Stimulated activated CD8-positive, alpha-beta memory T cell treated with anti-CD3 and anti-CD28 coated beads, Interleukin-4, amount 100 ng/mL, for 48 hours (primary cell): ENCODE measurements at regions not wholly inside any gene's neighbourhood (a gene's known extent, or its start where the extent isn't known, plus 50 kb on each side); places are given as distances from the start of the nearest gene placed in this dataset.

Source experiments
- DNase-seq: peaks from one replicate; pipeline ENCODE4 v3.0.0-alpha.2; 2020

DNA sequence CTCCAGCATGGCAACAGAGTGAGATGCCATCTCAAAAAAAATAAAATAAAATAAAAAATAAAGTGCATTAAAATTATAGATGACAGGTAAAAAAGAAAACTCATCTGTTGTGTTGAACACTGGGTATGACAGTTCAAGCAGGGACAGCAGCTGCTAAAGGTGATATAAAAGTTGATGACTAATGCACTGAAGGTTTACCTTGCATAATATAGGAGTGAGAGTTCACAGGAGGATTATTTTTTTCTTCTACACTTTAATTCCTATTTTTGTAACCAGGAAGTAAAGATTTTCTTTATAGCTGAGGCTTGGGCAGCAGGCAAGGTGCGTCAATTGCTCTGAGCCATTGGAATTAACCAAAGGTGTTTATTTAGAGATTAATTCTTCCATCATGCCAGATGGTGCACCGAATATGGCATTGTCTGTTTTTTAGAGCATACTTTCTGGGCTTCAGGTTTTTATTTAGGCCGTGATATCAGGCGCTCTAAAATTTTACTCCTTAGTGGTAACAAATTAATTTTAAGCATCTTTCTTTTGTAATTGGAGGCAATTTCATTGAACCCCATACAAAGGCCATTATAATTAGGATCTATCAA, 337.0 kb upstream of the SLC10A2 start:
- no peak for DNase-seq

DNA sequence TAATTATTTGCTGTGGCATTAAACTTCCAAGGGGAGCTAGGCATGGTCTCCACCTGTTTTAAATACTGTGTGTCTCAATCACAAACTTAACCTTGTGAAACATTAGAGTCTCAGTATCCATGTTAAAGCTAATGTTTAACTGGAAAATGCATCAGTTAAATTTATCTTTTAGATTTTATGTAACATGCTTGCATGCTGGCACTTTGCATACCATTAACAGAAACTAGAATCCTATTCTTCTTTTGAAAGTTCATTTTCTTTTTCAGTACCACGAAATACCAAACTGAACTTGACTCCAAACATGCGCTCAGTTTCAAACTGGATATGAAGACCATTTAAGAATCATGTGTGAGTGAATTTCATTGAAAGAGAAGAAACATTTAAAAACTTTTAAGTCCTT, 328.9 kb upstream of the SLC10A2 start:
- DNase-seq: no peak

DNA sequence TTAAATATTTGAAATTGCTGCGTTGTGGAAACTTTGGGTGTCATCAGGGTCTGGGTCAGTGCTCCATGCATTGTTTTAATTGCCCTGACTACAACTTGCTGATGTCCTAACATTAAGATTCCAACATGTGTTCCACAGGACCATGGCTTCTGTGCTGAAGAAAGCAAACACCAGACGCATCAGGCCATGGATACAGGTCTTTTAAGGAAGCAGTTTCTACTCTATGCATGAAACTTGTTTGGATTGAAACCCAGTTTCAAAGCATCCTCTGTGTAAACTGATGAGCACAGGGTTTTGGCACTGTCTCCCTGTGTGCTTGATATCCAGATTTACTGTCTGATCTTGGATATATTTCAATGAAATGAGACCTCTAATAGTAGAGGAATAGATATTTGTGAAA, 328.4 kb upstream of the SLC10A2 start:
- DNase-seq: no peak

DNA sequence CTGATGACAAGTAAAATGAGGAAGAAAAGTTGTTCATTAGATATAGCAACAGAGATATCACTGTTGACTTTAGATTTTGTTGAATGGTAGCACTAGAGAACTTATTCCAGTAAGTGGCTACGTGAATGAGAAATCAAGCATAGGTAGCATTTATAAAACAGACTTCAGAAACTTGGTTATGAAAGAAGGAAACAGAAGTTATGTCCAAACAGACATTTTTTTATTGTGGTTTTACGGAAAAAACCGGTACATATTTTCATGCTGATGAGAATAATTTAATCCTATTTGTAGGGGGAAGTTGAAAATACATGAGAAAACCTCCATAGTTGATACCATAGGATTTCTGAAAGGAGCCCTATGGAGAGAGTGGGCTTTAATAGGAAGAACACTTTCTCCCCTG, 325.7 kb upstream of the SLC10A2 start:
- no peak for DNase-seq

DNA sequence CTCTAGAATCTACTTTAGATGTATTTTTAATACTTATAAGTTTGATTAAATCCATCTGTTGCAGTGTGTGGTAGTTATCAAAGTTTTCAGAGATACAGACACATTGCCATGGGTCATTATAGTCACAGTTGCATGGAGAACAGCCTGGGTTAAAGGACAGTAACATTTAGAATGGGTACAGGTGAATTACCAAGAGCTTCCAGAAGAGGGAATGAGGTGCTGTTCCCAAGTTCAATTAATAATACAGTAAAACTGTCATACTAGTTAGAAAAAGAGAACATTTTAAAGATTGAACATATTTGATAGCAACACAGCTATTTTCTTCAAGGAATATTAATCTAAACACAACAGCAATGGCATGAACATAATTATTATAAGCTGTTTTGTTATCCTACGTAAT, 322.6 kb upstream of the SLC10A2 start:
- DNase-seq: no peak

DNA sequence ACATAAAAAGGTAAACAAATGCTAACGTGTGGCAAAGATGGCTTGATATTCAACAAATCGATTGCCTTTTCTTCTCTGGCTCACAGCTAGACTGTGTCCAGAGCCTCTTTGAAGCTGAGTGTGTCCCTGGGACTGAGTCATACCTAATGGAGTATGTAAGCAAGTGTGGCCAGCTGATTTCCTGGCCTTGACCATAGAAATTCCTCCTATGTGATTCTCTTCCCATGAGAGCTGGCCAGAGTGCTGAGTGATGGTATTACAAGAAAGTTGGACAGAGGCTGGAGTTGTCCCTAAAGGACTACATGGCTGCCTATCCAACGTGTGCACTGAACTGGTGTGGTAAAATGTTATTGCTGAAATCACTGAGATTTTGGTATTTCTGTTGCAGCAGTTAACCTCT, 320.1 kb upstream of the SLC10A2 start:
- no peak for DNase-seq

DNA sequence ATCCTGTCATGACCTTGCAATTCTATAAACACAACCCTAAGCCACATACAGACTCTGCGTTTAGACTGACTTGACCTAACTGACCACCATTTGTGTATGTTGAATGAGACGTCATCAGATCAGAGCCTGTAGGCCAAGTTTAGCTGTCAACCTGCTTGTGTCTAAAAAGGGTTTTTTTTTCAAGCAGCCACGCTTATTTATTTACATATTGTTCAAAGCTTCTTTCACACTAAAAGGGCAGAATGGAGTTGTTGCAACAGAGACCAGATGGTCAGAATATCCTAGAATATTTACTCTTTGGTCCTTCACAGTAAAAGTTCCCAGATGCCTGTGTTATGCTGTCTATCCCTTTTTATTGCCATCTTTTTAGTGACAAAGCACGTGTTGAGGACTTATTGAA, 307.7 kb upstream of the SLC10A2 start:
- no peak for DNase-seq

DNA sequence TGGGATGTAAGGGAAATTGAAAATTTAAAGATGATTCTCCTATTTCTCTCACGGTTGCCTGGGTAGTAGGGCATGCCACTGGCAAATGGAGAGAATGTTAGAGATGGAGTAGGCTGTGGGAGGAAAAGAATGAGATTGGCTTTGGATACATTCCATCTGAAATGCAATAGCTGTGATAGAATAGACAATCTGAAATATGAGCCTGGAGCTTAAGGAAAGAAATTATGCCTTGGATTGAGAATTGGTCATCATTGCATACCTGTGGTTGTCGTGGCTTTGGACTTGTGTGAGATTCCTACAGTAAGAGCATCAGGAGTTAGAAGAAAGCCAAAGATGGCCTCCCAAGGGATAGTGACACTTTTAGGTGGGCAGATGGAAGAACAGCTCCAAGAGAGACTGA, 305.1 kb upstream of the SLC10A2 start:
- no peak for DNase-seq

DNA sequence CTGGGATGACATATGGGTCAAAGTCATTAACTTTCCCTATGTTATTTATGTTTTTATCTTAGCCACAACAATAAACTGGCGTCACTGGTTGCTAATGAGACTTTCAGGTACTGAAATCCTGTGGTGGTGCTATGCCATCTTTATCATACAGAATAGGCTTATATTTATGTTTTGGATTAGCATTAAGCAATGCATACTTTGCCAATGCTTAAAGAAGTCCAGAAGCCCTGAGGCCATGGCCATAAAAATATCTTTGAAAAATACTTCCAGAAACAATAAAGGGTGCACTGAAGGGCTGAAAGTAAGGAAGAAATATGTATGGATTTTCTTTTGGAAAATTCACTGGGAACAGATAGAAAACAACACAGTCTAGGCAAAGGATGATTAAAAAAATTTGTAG, 304.6 kb upstream of the SLC10A2 start:
- no peak for DNase-seq

DNA sequence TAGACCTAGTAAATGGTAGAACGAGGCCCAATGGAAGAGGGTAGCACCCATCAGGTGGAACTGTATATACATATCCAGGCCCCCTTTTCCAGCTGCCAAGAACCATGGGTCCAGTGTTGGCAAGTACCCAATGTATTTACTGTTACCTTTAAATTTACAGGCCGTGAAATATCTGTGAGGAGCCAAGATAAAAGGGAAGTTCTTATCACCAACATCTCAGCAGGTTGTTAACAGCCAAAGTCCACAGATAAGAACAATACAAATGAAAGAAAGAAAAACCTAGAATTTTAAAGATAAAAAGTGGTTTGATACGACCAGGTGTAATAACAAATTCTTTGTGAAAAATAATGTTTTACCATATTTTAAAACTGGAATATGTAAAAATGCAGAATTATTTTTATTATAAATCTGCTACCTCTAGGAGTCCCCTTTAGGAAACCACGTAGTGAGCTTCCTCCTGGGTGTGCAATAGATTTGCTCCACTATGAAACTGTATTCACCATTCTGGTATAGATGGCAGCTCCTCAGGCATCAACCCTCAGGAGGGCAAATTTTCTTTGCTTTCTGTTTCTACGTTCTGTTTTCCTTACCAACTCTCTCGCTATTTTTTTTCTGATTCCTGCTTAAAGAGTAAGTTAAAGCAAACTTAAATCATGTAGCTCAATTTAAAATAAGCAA, 292.2 kb upstream of the SLC10A2 start:
- no peak for DNase-seq

DNA sequence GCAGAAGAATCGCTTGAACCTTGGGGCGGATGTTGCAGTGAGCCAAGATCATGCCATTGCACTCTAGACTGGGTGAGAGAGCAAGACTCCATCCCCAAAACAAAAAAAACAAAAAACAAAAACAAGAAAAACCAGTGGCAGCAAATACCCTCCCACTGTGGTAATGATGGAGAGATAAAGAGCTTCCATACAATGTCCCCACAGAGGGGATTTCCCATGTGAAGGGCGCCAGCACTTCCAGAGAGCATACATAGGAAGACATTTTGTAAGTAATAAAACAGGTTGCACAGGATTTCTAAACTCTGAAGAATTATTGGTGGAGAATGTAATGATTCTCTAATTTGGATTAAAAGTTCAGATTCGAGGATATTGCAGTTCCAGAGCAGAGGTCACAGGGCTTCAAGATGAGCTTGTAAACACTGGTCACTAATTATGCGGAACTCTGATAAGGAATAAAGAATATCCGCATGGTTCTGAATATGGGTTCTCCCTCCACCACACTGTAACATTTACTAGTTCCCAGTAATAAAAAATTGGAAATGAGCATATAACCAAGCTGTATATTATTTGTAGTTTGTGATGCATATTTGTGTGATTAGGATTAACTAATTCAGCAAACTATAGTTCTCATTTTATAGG, 290.1 kb upstream of the SLC10A2 start:
- no peak for DNase-seq

DNA sequence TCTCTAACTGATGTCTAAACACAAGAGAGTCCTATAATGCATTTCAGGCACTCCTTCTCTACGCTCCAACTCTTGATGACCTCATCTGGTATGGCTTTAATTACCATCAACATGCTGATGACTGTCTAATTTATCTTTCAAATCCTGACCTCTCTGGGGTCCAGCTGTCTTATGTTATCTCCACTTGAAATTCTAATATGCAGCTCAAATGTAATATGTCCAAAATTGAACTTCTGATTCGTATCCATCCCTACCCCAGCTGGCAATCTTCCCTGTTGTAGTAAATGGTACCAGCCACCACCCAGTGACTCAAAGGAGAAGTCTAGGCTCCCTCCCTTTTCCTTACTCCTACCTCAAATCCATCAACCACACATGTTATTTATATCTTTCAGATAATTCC, 288.0 kb upstream of the SLC10A2 start:
- DNase-seq: no peak

DNA sequence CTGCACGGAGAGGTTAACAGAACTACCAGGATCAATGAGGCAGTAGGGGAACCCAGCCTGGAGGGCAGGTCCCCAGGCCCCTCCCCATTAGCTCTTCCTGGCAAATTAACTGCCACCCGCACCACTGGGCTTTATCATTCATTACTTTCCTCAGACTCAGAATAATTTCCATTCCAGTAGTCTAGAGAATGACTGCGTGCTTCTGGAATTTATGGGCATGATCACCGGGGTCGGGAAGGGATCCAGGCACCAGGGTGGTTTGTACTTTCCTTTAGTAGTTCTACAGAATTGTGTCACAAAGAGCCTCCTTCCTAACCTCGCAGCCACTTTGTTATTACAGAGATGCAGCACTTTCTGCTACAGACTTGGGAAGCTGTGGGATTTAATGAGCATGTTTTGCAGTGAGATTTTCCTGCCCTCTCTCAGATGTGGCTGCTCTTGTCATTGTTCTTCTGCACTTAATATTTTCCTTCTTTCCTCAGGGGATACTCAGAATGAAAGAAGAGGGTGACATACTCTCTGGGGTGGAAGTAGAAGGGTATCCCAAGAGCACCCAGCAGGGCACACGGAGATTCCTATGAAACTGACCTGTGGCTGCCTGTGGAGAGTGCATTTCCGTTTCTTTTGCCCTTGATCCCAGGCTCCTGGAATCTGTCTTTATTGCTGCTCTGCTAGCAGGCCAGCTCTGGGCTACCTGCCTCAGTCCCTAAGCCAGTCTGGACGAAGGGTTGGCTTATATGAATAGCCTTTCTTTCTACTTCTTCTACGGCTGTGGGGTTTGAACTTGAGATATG, 285.0 kb upstream of the SLC10A2 start:
- no peak for DNase-seq

DNA sequence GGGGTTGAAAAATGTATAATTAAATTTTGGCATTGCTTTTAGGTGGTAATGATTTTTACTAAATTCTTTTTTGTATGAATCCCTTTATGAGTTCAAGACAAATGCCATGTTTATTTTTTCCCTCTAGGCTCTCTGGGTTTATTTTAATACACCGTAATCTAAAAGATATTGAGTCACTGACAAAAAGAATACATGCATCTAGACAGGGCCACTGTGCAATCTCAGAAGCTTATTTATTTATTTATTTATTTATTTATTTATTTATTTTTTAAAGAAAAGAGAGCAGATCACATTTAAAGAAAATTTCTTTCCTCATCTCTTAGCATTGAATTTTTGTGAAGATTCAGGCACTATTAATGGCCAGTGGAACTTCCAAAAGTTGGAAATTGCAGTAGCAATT, 283.9 kb upstream of the SLC10A2 start:
- DNase-seq: no peak

DNA sequence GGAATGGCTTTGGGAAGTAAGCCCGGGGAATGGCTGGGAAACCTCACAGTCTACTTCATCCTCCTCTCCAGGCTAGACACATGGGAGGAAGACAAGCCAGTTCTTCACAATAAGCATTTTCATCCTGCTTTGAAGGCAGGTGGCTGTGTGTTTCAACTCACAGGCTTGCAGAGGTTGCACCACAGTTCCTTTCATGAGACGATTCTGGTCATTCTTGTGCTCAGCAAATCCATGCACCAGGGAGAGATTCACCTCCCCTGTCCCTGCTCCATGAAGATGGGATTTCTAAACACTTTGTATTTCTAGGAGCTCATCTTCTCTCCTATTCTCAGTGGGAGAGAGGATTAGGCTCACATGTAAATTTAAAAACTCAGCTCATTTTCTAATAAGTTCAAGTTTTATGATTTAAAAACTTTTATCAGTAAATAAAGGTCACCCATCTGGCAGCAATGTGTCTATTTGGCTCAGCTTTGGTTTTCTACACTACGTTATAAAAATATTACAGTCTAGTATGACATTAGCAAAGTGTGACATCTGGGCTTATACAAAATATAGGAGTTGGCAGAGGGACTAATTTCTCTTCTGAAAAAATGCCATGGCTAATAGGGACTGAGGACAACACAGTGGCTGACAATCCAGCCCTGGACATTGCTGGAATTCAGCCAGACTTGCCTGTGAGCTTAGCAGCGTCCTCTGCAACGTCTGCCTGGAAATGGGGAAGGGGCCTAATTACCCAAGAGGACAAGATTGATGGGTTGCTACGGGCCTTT, 283.2 kb upstream of the SLC10A2 start:
- no peak for DNase-seq

DNA sequence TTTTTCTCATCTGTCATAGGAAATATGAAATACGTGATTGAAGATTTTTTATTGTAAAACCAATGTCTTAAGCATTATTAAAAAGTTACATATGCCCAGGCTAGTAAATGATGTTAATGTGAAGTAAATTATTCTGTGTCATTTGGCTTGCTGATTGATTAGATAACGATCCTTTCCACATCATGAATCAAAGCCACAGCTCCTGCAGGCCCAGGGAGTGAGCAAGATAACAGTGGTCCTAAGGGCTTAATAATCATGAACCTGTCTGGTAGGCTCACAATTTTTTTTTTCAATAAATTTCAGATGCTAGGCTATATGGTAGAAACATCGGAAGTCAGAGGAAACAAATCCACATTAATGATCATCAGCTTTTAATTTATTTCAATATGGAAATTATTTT, 269.0 kb upstream of the SLC10A2 start:
- DNase-seq: no peak

DNA sequence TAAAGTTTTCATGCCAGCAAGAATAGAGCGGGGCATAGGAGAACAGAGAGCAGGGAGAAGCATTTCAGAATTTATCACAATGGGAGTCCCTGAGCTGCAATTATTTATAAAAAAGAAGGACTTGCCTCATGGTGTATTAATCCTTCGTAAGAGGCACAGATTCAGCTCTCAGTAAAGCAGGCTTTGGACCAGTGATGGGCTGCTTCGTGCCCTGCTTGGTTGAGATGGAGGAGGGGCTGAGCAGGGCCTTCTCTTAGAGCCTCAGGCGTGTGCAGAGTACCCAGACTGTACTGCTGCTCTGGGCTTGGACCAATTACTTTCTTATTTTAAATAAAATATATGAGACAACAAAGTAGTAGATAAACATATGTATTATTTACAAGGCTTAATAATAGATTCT, 265.7 kb upstream of the SLC10A2 start:
- no peak for DNase-seq

DNA sequence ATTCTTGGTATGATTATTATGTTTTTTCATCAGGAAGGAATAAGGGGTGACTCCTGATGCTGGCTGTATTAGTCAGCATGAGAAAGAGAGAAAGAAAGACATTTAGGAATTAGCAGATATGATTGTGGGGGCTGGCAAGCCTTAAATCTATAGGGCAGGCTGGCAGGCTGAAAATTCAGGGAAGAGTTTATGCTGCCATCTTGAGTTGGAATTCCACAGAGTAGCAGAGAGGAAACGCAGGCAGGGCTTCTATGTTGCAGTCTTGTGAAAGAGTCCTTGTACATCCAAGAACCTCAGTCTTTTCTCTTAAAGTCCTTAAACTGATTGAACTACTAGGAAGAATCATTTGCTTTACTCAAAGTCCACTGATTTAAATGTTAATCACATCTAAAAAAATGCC, 262.7 kb upstream of the SLC10A2 start:
- no peak for DNase-seq

DNA sequence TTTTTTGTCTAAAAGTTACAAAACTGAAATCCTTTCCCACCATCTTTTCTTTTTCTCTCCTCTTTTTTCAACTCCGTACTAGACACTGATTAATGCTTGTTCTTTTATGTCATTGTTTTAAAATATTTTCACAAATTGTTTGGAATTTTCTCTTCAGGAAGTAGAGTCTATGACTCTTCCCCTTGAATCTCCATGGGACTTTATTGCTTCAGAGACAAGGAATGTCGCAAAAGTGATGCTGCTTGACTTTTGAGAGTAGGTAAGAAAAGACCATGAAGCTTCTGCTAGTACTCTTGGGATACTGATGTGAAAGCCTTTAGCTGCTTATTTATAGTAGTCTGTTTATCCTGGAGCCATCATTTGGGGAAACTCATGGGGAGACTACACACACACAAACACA, 260.1 kb upstream of the SLC10A2 start:
- DNase-seq: no peak

DNA sequence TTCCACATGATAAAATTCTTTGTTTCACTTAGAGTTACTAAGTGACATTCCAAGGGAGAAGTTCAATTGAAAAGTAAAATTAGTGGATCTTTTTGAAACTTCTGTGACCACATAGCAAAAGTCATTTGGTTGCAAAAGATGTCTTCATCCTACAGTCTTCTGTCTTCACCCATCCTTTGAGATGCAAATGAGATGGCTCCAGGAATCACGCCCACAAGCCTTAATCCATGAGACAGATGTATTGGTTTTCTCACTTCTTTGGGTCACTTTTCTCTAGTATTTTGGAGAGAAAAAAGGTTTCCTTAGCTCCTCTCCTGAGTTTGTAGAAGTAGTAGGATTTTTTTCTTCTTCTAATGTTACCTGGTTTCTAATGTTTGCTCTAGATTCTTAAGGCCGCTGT, 259.5 kb upstream of the SLC10A2 start:
- no peak for DNase-seq

DNA sequence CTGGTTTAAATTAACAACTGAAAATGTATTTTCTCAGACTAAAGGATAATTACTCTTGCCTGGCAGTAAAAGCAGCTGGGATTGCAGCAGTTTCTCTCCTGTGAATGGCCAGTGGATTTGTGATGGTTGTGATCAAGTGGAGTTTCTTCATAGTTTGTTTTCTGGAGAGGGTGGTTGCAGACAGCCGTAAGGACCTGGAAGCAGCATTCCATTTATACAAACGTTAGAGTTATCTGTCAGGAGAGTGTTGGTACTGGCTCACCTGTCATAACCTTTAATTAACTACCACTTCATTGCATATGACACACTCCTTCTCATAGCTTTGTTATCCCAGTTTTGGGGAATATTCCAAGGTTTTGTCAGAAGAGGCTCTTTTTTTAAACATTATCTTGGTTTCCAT, 258.4 kb upstream of the SLC10A2 start:
- DNase-seq: no peak

DNA sequence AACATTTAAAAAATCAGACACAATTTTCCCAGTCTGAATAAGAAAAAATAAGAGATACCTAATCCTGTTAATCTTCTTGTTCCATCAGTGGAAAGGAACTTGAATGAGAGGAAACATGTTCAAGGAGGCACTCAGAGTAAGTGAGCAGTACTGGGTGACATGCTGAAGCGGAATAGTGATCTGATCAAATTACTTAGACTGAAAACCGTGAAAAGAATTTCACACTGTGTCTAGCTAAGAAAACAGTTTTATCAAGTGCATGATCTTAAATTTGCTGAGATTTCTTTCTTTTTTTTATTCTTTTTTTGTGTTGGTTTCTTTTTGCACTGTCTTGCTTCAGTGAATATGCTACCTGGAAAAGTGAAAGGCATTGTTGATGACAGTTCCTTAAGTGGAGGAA, 249.5 kb upstream of the SLC10A2 start:
- no peak for DNase-seq

DNA sequence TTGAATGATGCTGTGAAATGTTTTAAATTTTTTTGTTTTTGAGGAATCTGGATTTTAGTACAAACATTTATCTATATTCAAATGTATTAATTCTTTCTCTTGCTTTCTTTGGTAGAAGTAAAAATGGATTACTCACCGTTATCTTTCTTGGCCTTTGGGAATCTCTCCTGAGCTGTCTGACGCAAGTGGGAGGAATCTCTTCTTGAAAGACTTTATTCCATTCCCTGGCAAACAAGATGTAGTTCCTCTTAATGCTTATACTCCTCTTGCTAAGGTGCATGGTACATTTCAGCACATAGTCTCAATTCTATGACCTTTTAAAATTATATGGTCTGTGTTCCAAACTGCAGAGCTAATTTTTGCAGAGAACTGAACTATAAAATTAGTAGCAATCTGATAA, 246.2 kb upstream of the SLC10A2 start:
- DNase-seq: no peak
